HG03280 (cell line): ENCODE measurements at regions not wholly inside any gene's neighbourhood (a gene's known extent, or its start where the extent isn't known, plus 50 kb on each side); places are given as distances from the start of the nearest gene placed in this dataset.
"Not testable (repeated sequence)": the region's sequence is repeated elsewhere in the genome, so short reads cannot be mapped to it uniquely, and the experiment has no call there.

ENCODE experiments used
- ATAC-seq: cut with Tn5 transposase; IDR thresholded peaks from one replicate; pipeline ENCODE4 v1.9.1; 2021; ENCODE audit warnings: mild to moderate bottlenecking, moderate library complexity; ENCODE audit not compliant: unreplicated experiment

DNA sequence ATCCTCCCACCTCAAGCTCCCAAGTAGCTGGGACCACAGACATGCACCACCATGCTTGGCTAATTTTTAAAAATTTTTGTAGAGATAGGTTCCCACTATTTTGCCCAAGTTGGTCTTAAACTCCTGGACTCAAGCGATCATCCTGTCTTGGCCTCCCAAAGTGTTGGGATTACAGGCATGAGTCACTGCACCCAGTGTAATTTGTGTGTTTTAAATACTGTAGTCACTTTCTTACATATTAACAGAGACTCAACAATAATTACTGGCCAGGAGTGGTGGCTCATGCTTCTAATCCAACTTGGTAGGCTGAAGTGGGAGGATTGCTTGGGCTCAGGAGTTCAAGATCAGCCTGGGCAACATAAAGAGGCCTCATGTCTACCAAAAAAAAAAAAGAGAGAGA lies 293.0 kb downstream of the RDH14 start:
- ATAC-seq, result no peak

DNA sequence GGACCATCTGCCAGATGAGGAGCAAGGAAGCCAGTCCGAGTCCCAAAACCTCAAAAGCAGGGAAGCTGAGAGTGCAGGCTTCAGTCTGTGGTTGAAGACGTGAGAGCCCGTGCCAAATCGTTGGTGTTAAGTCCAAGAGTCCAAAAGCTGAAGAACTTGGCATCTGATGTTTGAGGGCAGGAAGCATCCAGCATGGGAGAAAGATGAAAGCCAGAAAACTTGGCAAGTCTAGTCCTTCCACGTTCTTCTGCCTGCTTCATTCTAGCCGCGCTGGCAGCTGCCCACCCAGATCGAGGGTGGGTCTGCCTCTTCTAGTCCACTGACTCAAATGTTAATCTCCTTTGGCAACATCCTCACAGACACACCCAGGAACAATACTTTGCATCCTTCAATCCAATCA lies 293.8 kb downstream of the RDH14 start:
- not testable (repeated sequence) for ATAC-seq

DNA sequence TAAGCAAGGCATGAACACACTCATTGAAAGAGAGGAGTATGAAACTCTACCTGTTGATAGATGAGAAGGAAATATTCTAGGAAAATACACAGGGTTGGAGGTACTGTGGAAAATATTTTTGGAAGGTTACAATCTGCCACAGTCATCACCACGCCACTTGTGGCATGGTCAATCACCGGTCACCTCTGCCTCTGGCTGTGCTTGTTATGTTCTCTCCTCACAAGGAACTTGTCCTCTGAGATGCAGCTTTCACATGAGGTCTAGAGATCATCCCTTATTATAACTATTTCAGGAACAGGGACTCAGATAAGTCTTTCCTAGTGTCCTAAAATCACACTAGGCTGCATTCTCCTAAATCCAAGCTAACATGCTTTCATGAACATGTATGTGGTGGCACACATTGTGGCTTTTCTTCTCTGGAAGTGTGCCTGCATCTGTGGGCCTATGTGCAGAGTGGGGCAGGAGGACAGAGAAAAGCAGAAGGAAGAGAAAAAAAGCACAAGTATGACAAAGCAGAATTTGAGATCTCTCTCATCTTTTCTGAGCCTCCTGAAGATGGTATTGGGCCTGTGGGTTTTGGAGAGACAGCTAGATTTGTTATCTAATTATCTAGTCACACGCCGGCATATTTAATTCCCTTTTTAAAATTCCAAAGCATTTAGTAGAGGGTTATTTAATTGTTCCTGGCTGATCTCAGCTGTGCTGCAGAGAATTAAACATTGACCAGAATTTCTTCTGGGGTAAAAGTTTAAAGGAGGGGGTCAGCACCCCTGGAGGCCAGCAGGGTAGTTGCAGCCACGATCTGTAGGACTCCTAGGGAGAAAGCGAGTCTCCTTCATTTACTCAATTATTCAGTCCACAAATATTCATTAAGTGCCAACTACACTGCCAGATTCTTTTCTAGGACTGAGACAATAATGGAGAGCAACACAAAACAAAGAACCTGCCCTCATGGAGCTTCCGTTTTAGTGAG lies 294.6 kb downstream of the RDH14 start:
- no peak for ATAC-seq

DNA sequence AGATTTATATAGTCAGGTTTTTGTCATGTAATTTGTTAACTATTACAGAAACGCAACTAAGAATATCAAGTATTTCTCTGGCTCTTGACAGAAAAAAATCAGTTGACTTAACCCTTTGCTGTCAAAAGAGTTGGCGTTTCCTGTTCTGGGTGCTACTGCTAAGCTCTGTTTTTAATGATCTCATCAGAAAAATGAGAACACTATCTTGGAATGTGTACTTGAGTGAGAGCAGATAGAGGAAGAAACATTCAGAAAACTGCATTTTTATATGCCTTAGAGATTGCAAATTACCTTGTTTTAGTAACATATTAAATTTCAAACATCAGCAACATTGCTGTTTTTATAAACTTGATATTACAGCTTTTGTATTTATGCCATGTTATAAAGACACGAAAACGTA lies 297.9 kb downstream of the RDH14 start:
- no peak for ATAC-seq

DNA sequence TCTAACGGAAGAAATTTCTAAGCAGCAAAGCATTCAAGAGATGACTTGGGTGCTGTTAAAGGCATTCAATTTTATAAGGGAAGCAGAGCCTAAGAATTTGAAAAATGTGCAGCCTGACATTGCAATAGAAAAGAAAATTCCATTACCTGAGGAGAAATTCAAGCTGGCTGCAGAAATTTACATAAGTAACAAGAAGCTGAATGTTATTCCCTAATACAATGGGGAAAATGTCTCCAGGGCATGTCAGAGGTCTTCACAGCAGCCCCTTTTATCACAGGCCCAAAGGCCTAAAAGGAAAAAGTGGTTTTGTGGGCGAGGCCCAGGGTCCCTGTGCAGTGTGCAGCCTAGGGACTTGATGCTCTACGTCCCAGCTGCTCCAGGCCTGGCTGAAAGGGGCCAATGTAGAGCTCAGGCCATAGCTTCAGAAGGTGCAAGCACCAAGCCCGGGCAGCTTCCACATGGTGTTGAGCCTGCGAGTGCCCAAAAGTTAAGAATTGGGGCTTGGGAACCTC lies 306.7 kb downstream of the RDH14 start:
- ATAC-seq, result no peak

DNA sequence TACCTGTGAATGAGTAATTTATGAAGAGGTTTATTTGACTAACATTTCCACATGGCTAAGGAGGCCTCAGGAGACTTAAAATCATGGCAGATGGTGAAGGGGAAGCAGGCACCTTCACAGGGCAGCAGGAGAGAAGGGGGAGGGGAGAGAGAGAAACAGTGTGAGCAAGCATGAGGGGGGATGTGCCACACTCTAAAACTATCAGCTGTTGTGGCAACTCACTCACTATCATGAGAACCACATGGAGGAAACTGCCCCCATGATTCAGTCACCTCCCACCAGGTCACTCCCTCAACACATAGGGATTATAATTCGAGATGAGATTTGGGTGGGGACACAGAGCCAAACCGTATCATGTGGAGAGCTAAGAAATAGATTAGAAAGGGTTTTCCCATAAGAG lies 309.0 kb downstream of the RDH14 start:
- ATAC-seq, result no peak

DNA sequence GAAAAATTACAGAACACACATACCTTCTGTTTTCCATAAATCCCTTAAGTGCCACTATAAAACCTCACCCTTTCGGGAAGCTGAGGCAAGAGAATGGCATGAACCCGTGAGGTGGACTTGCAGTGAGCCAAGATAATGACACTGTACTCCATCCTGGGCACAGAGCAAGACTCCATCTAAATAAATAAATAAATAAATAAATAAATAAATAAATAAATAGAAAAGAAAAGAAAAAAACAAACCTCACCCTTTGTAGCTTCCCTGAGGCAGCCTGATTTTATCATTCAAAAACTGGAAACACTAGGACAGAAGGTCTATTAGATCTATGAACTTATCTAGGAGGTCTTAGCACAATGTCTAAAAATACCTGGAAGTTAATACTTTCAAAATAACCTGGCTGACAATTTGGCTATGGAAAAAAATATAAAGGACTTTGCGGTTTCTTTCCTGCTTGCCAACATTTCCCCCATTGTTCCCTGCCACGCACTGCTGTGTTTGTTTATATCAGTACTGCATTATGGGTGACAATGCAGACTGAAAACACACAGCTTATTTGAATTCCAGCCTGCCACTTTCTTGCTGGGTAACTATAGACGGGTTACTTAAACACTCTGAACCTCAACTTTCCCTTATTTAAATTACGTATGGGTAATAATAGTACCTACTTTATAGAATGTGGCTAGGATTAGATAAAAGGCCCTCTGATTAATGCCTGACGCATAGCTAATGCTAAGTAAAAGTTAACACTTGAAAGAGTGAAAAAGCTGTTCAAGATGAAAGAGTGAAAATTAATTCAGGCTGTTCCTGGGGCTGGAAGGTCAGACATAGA lies 313.0 kb downstream of the RDH14 start:
- ATAC-seq, result no peak

DNA sequence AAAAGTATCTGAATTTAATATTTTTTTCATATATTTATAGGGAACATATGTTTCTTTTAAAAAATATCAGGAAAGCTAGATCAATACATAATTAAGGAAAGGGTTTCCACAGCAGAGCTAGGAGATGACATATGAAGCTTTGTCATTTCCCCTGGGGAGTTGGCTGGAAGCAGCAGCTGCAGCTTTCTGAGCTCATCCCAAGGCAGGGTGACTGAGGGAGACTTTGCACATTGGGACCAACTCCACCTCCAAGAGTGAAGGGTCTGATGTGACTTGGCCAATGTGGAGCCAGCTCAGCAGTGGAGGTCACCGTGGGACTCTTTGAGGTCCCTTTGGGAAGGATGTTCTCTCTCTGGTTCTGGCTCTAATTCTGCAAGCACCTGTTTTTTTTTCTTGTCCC lies 315.1 kb downstream of the RDH14 start:
- no peak for ATAC-seq

DNA sequence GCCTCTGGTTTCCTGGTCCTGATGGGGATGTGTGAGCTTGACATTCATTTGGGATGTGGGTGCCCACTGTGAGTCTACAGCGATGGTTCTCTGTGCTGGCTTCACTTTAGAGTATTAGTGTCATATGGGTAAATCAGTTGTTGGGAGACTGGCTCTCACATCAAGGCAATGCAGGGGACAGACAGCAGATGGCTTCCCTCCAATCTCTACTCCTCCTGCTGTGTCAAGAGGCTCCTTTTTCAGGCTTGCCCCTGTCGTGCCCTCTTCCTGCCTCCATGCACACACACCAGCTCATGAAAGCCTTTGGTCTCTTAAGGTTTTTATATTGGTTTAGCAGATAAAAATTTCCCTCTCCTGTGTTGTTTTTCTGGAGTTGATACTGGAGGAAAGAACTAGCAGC lies 315.6 kb downstream of the RDH14 start:
- no peak for ATAC-seq

DNA sequence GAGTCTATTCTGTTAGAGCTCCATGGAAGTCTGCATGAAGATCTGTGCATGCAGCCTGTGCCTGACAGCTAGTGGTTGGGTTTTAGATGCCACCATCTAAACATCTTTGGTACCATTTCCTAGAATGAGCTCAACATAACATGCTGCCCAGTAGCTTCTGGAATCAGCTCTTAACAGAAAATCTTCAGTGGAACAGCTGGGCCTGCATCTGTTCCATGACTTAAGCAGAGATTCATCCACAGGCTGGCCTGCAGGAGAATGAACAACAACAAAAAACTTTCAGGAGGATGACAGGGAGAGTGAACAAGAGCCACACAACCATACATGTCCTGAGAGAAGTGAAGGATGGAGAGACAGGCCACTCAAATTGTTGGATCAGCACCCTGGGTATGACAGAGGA lies 316.6 kb downstream of the RDH14 start:
- ATAC-seq, result no peak

DNA sequence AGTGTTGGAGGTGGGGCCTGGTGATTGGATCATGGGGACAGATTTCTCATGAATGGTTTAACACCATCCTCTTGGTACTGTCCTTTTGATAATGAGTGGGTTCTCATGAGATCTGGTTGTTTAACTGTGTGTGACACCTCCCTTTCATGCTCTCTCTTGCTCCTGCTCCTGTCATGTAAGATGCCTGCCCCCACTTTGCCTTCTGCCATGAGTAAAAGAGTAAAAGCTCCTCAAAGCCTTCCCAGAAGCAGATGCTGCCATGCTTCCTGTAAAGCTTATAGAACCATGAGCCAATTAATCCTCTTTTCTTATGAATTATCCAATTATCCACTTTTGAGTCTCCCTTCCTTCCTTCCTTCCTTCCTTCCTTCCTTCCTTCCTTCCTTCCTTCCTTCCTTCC lies 317.7 kb downstream of the RDH14 start:
- ATAC-seq, result no peak

DNA sequence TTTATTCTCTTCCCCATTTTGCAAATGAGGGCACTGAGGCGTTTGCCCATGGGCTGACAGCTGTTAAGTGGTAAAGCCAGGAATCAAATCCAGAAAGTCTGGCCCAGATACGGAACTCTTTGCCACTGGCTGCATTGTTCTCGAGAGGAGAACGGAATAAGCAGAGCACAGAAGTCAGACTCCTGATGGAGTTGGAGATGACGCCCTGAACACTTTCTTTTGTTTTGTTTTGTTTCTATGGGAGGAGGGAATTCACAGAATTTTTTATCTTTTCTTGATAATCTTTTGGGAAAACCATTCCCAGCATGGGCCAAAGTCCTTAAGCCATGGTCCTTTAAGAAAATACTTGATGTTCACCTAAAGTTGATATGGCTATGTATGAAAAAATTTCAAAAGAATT lies 322.2 kb downstream of the RDH14 start:
- ATAC-seq, result no peak

DNA sequence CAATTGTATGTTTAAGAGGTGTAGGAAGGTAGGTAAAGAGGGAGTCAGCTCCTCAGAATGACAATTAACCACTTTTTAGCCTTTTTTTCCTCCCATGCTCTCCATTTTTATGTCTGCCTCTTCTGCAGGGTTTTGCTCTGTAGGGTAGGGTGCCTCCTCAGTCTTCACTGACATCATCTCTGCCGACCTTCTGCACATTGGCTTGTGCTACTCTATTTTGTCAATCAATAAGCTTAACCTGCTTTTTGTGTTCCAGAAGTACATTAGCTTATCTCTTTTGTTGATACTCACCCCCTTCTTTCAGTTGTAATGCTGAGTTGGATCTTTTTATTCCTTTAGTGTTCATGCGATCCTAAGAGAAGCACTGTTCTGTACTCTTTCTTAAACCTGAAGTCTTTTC lies 323.2 kb downstream of the RDH14 start:
- no peak for ATAC-seq

DNA sequence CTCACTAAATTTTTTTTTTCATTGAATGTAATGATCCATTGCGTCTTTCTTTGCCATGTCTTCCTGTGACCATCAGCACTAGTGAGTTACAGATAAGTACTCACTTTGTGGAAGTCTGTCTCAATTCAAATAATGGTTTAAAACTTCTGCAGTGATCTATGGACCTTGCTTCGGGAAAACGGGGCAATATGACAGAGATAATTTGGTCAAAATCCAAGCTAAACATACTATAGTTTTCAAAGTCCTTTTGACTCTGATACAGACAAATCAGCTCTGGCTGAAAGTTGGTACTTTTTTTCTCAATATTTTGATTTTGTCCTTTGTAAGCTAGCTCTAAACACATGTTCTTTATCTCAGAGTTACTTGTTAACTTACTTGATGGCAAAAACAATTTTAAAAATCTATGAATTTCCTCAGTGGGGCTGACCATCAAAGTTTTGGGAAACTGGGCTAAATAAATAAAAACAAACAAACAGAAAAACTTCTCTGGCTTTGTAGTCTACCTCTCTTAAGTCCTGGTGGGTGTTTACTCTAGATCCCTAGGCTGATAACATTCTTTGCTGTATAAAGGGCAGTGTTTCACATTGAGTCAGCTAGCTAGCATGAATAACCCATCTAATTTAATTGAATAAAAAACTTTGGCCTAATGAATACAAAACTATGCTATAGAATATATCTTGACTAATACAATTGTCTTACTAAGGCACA lies 327.6 kb downstream of the RDH14 start:
- no peak for ATAC-seq

DNA sequence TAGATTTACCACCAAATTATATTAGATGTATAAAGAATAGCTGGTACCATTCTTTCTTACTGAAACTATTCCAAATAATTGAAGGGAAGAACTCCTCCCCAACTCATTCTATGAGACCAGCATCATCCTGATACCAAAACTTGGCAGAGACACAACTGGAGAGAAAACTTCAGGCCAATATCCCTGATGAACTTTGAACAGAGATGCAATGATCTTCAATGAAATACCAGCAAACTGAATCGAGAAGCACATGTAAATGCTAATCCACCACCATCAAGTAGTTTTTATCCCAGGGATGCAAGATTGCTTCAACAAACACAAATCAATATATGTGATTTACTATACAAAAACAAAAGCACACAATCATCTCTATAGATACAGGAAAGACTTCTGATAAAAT lies 329.8 kb downstream of the RDH14 start:
- ATAC-seq, result no peak

DNA sequence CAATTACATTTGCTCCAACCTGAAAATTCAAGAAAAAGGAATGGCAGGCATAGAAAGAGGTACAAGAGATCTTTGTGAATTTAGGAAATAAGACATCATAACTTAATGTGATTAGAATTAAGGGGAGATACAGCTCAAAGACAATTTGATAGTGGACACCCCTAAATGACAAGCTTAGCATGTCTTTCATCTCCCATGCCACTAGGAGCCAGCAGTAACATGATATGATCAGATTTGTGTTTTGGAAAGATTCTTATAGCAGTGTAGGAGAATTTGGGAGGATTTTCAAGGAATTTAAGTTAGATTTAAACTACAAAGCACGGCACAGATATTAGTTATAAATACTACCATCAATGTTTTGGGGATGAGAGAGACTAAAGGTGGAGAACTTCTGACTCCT lies 340.8 kb downstream of the RDH14 start:
- ATAC-seq, result no peak

DNA sequence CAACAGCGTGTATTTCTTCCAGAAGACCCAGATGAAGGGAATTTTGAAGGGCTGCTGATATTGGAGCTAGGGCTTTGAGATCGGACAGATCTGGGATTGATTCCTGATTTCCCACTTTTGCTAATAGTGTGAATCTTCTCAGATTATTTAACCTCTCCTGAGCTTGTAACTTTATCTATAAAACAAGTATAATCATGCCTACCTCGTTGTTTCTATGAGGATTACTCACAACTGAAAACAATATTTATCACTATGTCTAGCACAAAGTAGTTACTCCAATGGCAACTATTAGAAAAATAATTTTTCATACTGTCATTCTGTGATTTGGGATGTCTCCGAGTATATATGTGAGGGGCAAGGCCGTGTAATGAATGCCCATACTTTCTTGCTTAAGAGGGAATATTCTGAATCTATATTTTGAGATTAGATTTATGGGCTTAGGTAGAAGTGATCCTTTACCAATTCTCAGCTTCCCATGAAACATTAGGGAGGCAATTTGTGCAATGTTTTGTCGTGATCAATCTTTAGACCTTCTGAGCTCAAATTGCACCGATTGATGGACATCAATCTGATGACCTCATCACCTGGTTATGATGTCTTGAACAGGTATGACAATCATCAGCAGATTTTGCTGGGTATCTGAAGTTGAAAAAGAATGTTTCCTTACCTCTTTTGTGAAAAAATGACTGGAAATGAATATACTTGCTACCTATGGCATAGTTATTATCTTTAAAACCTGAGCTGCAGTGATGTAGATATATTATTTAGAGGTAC lies 339.9 kb downstream of the KCNS3 start:
- no peak for ATAC-seq

DNA sequence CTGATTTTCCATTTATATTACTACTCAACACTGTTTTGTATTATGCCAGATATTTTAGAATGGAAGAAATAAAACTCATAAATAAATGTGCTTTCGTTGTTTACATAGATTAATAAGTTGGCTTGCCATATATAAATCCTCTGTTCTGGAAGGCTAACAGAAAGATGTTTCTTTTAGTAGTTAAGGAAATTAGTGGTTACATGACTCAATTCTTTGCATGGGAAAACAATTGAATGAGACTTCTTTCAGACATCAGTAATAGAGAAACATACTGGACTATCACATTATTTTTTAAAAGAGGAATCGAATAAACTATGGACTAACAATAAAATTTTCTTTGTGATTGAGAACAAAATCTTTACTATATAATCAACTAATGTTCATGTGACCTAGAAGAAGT lies 336.5 kb downstream of the KCNS3 start:
- ATAC-seq, result no peak

DNA sequence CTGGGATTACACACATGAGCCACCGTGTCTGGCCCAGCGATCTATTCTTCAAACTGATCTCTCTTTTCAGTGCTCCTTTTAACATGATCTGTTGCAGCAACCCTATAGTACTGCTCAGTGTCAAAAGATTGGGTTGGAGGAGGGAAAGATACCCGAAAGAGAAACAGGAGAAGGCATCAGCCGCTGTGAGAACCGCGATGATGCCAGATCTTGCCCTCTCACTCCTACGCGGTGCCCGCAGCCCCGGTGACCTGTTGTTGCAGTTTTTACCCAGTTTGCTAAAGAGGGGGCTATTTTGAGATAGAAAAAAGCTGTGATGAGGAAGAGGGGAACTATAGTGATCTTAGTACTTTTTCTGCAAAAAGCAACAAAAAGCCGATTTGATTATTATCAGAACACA lies 335.5 kb downstream of the KCNS3 start:
- no peak for ATAC-seq

DNA sequence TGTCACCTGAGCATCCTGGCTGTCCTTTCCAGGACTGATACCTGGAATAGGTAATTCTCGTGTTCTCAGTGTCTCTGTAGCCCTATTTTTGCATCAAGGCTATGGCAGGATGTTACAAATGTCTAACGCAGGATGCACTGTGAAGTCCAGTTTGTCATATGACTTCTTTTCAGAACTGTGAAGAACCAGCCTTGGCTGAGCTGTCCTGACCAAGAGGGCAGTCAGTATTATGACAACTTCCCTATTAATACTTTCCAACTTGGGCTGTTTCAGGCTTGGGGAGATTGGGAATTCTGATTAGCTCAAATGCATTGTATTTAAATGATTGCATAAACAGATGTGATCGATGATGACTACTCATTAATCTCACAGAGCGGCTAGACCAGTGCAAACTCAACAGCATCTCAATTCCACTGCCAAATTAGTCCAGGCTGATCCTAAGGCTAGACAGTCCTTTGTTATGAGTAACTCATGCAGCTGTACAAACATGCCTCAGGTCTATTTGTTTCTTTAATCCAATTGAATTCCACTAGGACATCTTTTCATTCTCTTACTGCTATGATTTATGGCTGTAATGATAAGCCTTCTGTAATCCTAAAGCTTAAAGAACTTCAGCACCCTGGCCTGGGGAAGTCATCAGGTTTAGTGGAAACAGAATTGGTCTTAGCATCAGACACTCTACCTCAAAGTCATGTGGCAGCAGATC lies 331.6 kb downstream of the KCNS3 start:
- ATAC-seq, result no peak
